Mesothelial cell of epicardium (in vitro differentiated cells): ENCODE measurements at regions not wholly inside any gene's neighbourhood (a gene's known extent, or its start where the extent isn't known, plus 50 kb on each side); places are given as distances from the start of the nearest gene placed in this dataset.
"Not testable (repeated sequence)": the region's sequence is repeated elsewhere in the genome, so short reads cannot be mapped to it uniquely, and the experiment has no call there.

ENCODE experiments used
- DNase-seq, 2 experiments: peaks; one replicate each; pipeline ENCODE4 v3.0.0; 2021; ENCODE audit warnings: low spot score in 2 of 2; ENCODE audit not compliant: unreplicated experiment in 2 of 2
- H3K27ac Mint-ChIP-seq: 2 replicates; pipeline ENCODE4 v1.8.0; 2021; ENCODE audit warnings: mixed read lengths
- H3K27me3 Mint-ChIP-seq: 2 replicates; pipeline ENCODE4 v1.8.0; 2021; ENCODE audit warnings: low read depth, mixed read lengths
- H3K36me3 Mint-ChIP-seq: 2 replicates; pipeline ENCODE4 v1.8.0; 2021; ENCODE audit warnings: mixed read lengths
- H3K4me1 Mint-ChIP-seq: 2 replicates; pipeline ENCODE4 v1.8.0; 2021; ENCODE audit warnings: mixed read lengths
- H3K4me3 Mint-ChIP-seq: 2 replicates; pipeline ENCODE4 v1.8.0; 2021; ENCODE audit warnings: mild to moderate bottlenecking, moderate library complexity, mixed read lengths
- H3K9me3 Mint-ChIP-seq: 2 replicates; pipeline ENCODE4 v1.8.0; 2021; ENCODE audit warnings: mixed read lengths
- CTCF ChIP-seq: fragments of 200-600 bp; sonication (generic); IDR thresholded peaks from one replicate; pipeline ENCODE4 v1.5.0; 2021; ENCODE audit warnings: antibody characterized with exemption; ENCODE audit not compliant: unreplicated experiment

GRCh38 chr10:35780970-35781642 is 139.0 kb upstream of the FZD8 start:
- Mint-ChIP-seq H3K27ac (no peak overlapping the region), H3K4me3 (no peak overlapping the region)
- no peak for DNase-seq

GRCh38 chr10:35778306-35778705 is 136.2 kb upstream of the FZD8 start:
- no peaks in the 10 kb centered on the region for H3K4me1 Mint-ChIP-seq
- H3K36me3 Mint-ChIP-seq = no peaks in the 10 kb centered on the region
- no peak for TF ChIP-seq CTCF
- H3K9me3 Mint-ChIP-seq = peaks cover 7% of the 10 kb centered on the region
- H3K4me3 Mint-ChIP-seq = no peak overlapping the region
- H3K27me3 Mint-ChIP-seq = peaks cover 12% of the 10 kb centered on the region
- H3K27ac Mint-ChIP-seq = no peak overlapping the region
- no peak for DNase-seq

More at GRCh38 chr10:35780970-35781642, 139.0 kb upstream of the FZD8 start:
- TF ChIP-seq CTCF = no peak
- H3K36me3 Mint-ChIP-seq = no peaks in the 10 kb centered on the region
- H3K9me3 Mint-ChIP-seq = peaks cover 7% of the 10 kb centered on the region
- peaks cover 5% of the 10 kb centered on the region for H3K4me1 Mint-ChIP-seq
- peaks cover 7% of the 10 kb centered on the region for H3K27me3 Mint-ChIP-seq

- H3K9me3 Mint-ChIP-seq, H3K4me3 Mint-ChIP-seq, DNase-seq, H3K4me1 Mint-ChIP-seq, H3K36me3 Mint-ChIP-seq, H3K27ac Mint-ChIP-seq: not testable (repeated sequence)
- peaks cover 13% of the 10 kb centered on the region for H3K27me3 Mint-ChIP-seq
These were observed 134.5 kb upstream of the FZD8 start for GRCh38 chr10:35776557-35776956.

- no peak overlapping the region for H3K4me3 Mint-ChIP-seq
- H3K9me3 Mint-ChIP-seq = no peaks in the 10 kb centered on the region
- no peak for TF ChIP-seq CTCF
- H3K27ac Mint-ChIP-seq = no peak overlapping the region
- H3K27me3 Mint-ChIP-seq = peaks cover 9% of the 10 kb centered on the region
- DNase-seq = no peak
- H3K36me3 Mint-ChIP-seq = no peaks in the 10 kb centered on the region
- H3K4me1 Mint-ChIP-seq = peaks cover 4% of the 10 kb centered on the region
These were observed 132.0 kb upstream of the FZD8 start for GRCh38 chr10:35774109-35774508.

- Mint-ChIP-seq H3K4me1 (peaks cover 10% of the 10 kb centered on the region), H3K4me3 (no peak overlapping the region), H3K27me3 (peaks cover 6% of the 10 kb centered on the region), H3K36me3 (no peaks in the 10 kb centered on the region), H3K9me3 (no peaks in the 10 kb centered on the region), H3K27ac (no peak overlapping the region)
- TF ChIP-seq CTCF = no peak
- no peak for DNase-seq
These were observed 128.8 kb upstream of the FZD8 start for GRCh38 chr10:35770817-35771355.

- H3K36me3 Mint-ChIP-seq = no peaks in the 10 kb centered on the region
- DNase-seq = no peak
- H3K9me3 Mint-ChIP-seq = no peaks in the 10 kb centered on the region
- H3K27me3 Mint-ChIP-seq = peaks cover 6% of the 10 kb centered on the region
- no peak for TF ChIP-seq CTCF
- H3K27ac Mint-ChIP-seq = no peak overlapping the region
- peaks cover 12% of the 10 kb centered on the region for H3K4me1 Mint-ChIP-seq
- H3K4me3 Mint-ChIP-seq = no peak overlapping the region
These were observed 127.7 kb upstream of the FZD8 start for GRCh38 chr10:35769795-35770194.
